Stimulated activated CD8-positive, alpha-beta memory T cell treated with anti-CD3 and anti-CD28 coated beads, Interleukin-4, amount 100 ng/mL, for 48 hours (primary cell): ENCODE measurements at regions not wholly inside any gene's neighbourhood (a gene's known extent, or its start where the extent isn't known, plus 50 kb on each side); places are given as distances from the start of the nearest gene placed in this dataset.

ENCODE experiments used
- DNase-seq: peaks from one replicate; pipeline ENCODE4 v3.0.0-alpha.2; 2020

DNA sequence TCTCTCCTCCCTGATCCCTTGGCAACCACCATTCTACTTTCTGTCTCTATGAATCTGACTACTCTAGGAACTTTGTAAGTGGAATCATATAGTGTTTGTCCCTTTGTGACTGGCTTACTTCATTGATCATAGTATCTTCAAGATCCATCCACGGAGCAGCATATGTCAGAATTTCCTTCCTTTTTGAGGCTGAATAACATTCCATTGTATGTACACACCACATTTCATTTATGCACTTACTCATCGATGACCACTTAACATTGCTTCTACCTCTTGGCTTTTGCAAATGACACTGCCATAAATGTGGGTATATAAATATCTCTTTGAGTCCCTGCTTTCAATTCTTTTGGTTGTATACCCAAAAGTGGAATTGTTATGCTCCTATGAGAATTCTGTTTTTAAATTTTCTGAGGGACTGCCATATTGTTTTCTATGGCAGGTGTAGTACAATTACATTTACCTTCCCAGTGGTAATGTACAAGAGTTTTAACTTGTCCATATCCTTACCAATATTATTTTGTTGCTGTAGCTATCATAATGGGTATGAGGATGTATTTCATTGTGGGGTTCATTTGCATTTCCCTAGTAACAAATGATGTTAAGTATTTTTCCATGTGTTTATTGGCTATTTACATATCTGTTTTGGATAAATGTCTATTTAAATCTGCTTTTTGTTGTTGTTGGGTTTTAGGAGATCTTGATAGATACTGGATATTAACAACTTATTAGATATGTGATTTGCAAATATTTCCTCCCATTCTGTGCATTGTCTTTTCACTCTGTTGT lies 466.1 kb downstream of the C4orf33 start:
- no peak for DNase-seq

DNA sequence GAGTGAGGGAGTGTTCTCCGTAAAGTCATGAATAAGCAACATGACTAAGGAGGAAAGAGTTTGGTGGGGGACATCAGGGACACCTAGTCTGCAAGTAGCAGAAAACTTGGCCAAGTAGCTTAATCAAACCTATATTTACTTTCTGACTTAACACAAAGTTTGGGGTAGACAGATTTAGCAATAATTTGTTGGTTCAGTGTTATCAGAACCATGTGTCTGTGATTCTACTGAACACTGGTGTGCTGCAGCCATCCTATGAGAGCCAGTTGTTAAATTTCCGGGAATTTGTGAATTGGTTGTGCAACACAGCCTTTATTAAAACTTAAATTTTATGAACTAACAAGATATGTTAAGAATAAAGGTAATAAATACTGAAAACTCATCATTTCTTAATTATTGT lies 469.3 kb downstream of the C4orf33 start:
- no peak for DNase-seq

DNA sequence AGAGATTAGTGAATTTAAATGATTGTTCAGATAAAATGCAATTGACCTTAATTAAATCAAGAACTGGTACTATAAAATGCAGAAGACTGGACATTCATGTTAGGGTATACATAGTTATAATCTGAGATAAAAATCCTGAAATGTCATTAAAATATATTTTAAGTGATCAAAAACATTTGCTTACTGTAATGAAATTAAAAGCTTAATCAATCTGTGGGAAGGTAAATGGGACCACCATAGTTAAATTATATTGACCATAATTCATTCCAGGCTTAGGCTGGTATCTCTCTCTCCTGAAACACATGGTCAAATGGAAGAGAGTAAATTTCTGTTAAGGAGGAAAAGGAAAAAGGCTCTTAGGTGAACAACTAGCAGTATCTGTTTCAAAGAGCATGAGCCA lies 474.4 kb downstream of the C4orf33 start:
- no peak for DNase-seq

DNA sequence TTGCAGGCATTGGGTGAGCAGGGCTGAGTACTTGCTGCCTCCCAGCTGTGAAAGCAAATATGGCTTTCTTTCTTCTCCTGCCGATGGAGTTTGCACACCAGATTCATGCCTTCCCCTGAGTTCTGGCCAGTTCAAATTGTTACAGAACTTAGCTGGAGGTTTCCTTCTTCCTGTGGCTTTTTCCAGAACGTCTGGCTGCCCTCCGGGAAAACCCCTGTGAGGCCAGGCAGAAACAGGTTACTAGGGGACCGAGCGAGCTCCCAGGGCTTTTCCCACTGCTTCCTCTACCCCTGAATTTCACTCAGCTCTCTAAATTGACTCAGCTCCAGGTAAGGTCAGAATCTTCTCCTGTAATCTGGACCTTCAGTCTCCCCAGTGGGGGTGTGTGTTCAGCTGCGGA lies 482.4 kb downstream of the C4orf33 start:
- no peak for DNase-seq

DNA sequence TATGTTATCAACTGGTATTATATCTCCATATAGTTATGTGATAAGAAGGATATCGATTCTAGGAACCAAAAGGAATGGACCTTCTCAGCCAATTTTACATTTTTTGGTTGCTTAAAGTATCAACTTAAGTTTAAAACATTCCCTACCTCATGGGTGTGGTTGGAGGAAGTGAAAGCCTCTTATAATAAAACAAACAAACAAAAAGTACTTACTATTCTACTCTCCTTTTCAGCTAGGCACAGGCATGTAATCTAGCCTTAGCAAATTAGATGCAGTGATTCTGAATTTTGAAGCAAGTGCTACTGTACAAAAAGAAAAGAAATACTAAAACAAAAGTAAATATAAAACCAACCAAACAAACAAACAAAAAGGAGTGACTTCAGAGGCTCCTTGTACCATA lies 485.4 kb downstream of the C4orf33 start:
- DNase-seq: no peak

DNA sequence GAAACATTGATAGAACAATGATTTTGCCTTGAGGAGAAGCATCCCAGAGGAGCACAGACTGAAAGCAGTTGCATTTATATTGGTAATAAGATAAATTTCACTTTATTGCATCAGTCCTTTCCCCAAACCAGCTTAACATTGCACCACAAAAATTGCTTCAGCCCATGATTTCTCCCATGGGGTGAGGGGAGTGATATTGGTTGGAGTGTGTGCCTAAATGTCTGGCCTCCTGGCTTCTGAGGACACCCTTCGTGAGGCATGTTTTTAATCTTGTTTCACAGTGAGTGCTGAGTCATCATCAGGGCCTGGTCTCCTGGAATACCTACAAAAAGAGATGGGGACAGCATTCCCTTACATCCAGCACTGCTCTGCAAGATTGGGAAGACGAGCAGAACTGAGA lies 487.9 kb downstream of the C4orf33 start:
- DNase-seq: no peak

DNA sequence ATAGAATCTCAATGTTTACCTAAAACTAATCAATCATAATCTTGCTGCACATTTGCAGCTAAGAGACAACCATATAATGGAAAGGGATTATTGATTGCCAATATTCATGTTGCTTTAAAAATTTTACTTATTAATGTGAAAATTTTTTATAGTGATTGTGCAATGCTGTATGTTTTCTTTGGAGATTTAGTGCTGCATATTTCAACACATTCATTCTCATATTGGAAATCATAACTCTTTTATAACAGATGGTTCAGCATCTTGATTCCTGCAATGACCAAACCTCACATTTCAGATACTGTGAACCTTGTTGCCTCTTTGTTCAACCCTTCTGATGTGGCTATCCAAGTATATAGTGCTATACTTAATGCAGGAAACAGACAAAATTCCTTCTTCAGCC lies 502.6 kb downstream of the C4orf33 start:
- DNase-seq: no peak

DNA sequence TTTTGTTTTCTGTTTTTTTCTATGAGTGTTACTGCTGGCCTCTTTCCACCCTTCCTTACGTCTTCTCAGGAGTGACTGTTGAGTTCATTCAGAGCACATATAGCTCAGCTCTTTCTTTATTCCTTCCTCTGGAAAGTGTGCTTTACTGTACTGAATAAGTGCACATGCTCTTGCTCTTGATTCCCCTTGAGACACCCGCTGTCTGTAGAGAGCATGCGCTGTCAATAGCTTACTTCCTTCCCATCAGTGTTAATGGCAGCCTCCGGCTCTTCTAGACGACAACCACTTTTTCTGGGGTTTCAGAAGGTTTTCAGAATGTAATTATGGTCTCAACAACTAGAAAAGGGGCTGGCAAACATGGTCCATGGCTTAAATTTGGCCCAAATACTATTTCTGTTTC lies 504.9 kb downstream of the C4orf33 start:
- no peak for DNase-seq

DNA sequence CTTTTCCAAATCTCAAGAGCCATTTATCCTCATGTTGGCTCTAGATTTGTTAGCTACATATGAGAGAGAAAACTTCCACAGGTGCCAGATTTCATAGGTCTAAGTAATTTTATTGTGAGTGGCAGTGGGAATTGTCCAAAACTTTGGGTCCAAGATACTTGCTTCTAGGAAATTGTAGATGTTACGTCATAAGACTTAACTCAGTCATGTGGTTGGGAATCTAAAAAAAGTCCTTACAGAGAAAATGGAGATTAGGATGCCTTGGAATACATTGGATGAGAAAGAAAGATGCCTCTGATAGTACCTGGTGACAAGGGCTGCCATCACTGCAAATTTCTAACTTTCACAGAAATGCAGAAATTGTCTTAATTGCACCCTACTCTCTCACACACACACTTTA lies 506.5 kb downstream of the C4orf33 start:
- no peak for DNase-seq

DNA sequence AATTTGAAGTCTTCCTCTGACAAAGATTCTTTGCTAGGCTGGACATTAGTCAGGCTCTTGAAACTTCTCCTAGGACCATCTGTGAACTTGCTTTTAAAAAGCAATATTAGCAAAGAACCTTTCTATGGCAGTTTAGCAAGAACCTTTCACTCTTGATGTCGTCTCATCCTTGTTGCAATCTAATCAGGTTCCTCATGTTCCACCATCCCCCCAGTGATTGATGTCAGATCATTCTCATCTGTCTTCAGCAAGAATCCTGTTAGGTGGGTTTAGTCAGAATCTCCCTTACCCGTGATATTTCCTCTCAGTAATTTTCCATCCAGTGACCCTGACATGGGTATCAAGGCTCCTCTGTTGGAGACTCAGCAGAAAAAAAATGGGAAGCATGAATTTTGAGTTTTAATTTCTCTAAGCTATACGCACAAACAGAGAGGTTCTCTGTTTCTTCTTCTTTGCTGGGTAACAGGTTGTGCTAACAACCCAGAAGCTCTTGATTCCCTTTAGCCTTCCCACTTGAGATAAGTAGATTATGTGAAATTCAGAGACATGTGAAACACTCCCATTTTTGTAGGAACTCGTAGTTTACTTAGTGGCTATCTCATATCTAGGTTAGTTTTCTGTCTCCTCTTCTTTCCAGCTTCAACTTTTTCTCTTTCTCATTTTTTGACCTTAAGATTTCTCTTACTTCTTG lies 507.4 kb downstream of the C4orf33 start:
- no peak for DNase-seq

DNA sequence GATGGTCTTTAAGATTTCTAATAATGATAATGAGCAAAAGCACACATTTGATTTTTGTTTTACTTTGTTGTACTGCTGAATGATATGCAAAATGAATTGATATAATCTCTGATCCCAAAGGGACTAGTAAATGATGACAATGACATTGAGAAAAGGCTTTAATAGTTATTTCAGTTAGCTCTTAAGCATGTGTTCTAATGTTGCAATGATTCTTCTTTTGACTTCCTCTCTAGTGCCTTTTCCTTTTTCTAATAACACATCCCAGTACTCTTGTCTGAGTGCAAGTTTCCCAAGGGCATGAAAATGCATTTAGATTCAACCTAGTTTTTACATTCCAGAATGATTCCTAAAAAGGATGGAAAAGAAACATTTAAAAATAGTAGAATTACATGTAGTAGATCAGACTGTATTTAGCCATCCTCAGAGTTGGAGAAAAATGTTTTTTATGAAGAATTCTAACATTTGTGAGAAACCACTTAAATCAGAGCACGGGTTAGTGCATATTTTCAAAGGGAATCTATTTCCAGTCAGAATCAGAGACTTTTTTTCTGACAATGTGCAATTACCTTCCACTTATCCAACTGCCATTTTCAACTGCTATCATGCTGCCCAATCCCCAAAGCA lies 508.8 kb downstream of the C4orf33 start:
- DNase-seq: no peak

DNA sequence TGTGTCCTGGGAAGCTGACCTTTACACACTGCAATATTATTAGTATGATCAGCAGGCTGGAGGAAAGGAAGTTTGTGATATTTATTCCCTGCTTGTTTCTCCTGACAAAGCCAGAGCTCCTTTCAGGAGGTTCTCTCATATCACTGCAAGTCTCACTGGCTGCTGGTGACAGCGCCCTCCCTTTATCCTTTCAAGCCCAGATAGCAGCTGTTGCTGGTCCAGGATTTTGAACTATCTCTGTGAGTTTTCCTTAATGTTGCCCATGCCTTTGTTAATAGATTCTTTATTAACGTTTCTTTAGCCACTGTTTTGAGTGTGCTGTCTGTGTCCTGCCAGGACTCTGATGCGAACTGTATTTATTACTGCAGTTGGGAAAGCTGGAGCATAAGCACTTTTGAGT lies 518.7 kb downstream of the C4orf33 start:
- no peak for DNase-seq

DNA sequence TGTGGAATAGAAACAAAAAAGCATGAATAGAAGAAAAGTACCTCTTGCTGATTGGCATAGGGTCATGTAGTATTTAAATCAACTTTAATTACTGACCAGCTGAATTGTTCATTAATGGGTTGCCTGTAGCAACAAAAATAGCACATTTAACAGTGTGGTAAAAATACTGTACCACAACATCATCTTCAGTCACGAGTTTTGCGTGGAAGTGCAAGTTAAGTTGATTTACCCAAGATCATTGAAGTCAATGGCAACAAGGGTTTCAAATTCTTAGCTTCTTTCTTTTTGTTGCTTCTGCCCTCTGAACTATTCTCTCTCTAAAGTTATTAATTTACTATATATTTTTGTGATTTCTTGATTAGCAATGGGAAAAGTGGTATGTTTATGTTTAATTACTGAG lies 526.6 kb downstream of the C4orf33 start:
- no peak for DNase-seq

DNA sequence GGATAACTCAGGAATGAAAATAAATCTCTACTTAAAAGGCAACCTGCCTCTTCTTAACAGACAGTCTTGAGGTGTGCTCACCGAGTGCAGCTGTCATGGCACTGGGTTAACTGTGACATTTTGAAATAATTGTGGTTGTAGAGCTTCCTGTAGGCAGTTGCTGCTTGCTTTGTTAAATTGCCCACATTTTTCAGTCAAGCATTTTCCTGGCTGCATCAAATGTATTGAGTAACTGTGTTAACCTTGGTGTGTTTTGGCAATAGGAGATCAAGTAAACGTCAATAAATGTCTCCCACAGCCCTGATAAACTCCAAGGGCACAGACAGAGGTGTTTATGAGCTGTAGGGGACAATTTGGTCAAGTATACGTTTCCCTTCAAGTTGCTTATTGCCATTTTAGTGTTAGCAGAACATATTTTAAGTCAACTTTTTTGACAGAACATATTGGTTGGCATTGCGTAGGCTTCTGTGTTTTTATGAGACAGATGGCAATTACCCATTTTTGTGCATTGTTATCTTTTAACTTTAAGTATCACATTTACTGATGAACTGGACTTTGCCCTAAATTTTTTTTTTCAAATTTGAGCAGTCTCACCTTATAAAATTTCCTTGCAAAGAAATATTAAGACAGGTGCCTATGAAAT lies 527.4 kb downstream of the C4orf33 start:
- no peak for DNase-seq

DNA sequence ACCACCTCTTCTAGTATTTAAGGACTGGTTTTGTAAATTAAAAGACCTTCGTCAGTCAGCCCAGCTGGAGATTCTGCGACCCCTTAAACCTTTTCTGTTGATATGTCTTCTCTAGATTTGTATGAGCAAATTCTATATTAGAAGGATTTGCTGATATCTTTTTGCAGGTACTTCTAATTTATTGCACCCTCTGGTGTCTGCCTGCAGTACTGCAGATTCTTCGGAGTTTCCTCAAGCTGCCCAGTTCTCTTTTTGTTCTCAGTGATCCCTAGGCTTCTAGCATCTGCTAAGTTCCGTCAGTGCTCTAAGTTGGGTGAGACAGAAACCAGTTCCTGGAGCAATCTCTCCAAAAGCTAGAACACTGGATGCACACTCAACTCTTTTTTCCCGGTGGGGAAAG lies 545.2 kb downstream of the C4orf33 start:
- peak; percentile 69 for DNase-seq

DNA sequence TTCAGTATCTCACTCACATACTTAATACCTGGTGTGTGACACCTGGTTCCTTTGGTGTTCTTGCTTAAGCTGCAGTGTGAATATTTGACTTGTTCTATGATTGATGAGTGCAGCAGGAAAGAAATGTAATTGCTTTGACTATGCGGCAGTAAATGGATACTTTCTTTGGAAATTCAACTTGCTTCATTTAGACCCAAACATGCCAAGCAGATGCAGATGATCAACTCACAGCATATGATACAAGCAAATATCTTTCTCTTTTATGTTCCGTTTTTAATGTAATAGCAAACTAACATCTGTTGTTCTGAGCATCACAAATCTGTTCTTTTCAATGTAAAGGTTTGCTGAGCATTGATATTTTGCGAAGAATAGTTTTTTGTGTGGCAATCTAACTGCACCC lies 549.5 kb downstream of the C4orf33 start:
- no peak for DNase-seq

DNA sequence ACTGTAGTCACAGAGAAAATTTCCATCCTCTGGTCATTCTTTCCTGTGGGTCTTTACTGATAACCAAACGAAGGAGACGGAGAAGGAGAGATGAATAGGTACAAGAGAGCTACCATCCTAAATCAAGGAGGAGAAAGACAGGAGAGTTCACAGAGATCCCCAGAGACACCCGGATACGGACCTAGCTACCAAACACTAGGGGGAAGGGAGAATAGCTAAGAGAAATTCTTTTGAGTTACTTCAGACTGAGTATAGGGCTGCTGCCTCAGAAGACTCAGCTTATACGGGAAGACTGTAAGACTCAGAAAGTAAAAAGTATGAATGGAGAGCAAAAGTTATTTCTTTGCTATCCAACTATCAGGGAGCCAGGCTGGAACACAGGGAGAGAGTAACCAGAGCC lies 572.1 kb downstream of the C4orf33 start:
- no peak for DNase-seq

DNA sequence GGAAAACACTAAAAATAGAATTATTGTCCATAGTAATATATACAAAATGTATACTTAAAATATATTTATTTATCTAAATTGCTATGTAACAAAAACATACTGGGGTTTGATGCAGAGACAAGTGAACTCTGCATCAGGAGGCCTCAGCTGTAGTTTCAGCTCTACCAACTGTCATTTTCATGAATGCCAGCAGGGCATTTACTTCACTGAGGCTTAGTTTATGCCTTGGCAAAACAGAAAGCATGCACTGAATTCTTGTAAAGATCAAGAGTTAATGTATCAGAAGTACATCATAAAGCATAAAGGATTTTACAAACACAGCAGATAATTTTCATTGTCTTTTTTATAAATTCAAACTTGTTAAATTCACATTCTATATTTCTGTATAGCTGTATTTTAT lies 577.0 kb downstream of the C4orf33 start:
- no peak for DNase-seq

DNA sequence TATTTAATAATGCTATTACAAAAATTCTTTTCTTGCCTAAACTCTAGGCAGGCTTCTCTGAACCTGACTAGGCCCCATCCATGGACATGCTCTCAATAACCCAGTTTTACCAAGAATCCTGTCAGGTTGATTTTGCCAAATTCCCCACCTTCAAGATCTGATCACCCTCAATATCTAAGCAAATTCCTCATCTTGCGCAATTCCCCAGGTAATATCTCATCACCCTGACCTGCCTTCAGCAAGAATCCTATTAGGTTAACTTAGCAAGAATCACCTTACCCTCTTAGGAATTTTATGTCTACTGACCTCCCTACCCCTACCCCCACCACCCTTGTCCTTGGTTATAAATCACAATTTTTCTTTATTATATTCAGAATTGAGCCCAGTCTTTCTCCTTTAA lies 579.1 kb downstream of the C4orf33 start:
- no peak for DNase-seq

DNA sequence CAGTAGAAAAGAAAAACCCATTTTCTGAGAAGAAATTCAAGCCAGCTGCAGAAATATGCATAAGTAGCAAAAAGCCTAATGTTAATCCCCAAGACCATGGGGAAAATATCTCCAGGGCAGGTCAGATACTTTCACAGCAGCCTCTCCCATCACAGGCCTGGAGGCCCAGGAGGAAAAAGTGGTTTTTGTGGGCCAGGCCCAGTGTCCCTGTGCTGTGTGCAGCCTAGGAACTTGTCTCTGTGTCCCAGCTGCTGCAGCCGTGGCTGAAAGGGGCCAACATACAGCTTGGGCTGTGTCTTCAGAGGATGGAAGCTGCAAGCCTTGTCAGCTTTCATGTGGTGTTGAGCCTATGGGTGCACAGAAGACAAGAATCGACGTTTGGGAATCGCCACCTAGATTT lies 581.0 kb downstream of the C4orf33 start:
- DNase-seq: no peak

DNA sequence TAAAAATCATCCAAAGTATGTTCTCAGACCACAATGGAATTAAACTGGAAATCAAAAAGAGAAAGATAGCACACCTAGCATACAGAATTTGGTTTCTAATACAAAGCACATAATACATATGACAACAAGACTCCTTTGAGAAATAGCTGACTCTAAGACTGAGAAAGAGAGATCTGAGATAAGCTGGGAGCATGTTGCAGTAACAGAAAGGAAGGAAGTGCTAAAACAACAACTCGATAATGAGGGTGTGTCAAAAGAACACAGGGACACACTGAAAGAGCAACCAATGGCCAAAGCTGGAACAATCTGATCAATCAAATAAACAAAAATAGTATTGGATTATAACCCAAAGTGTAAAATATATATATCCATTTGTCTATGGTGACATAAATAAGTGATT lies 586.6 kb downstream of the C4orf33 start:
- no peak for DNase-seq

DNA sequence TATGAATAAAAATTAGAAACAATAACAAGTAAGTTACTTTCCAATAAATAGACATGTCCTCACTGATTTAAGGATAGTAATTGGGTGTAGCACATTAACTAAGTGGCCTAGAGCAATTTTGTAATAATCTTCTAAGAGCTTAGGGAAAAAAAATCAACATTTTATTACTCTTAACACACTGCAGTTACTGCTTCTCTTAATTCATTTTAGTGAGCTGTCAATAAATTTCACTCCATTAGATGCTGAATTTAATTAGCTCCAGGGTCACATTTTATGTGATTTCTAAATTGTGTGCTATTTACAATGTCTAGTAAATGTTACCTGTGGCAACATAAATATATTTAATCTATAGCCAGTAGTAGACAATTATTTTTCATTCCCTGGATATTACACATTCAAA lies 612.0 kb downstream of the C4orf33 start:
- no peak for DNase-seq

DNA sequence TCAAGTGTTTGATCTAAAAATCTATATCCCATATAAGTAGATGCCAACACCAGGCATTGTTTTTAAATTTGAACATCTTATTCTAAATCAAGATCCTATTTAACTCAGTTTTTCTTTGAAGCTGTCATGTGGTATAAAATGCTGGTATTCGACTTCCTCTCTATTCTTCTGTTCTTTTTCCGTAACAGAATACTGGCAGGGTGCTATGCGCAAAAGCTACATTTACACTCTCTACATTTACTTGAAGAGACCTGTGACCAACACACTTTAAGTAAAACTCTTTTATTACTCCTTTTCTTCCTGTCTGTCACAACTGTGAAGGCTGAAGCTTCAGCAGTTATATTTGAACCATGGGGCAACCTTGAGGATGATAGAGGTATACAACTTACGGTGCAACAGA lies 612.8 kb downstream of the C4orf33 start:
- DNase-seq: no peak

DNA sequence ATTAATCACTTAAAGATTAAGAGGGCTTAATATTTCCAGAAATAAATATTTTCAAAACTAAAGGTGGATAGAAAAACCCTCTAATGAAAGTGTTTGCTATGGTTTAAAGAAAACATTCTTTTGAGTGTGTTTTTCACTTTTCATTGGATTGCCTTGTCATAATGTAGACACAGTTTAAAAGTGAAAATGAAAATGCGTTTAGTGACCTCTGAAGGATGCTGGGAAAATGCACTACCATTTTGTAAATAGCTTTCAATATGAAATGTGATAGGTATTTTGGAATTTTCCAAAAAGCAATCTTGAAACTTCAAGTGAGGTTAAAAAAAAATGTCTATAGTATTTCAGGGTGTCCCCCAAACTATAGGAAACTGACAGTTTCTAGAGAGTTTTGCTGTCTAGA lies 642.2 kb downstream of the C4orf33 start:
- no peak for DNase-seq
